Peyer's patch (tissue), 4 donors: ENCODE measurements at regions not wholly inside any gene's neighbourhood (a gene's known extent, or its start where the extent isn't known, plus 50 kb on each side); places are given as distances from the start of the nearest gene placed in this dataset.

Experiments
- DNase-seq, 3 donors: peaks; one replicate each; pipeline ENCODE4 v3.0.0-alpha.2; 2017 to 2019
- H3K27ac ChIP-seq, 4 donors: fragments of 200-600 bp; sonication (generic); one replicate each; pipeline ENCODE4 v1.5.1; 2016 to 2019
- H3K27me3 ChIP-seq, 2 donors: fragments of 200-600 bp; sonication (generic); one replicate each; pipeline ENCODE4 v1.5.1; 2019
- H3K36me3 ChIP-seq, 3 donors: fragments of 200-600 bp; sonication (generic); one replicate each; pipeline ENCODE4 v1.5.1; 2016 to 2019
- H3K4me1 ChIP-seq, 4 donors: fragments of 200-600 bp; sonication (generic); one replicate each; pipeline ENCODE4 v1.5.1; 2016 to 2019
- H3K4me3 ChIP-seq, 4 donors: fragments of 200-600 bp; sonication (generic); 1 replicate in 3 of 4; 2 replicates in 1 of 4; pipeline ENCODE4 v1.5.1; 2016 to 2019; ENCODE audit warnings: mild to moderate bottlenecking in 1 of 4
- H3K9me3 ChIP-seq, 4 donors: fragments of 200-600 bp; sonication (generic); one replicate each; pipeline ENCODE4 v1.5.1; 2016 to 2019; ENCODE audit warnings: mild to moderate bottlenecking in 1 of 4
- POLR2A ChIP-seq, 2 donors: fragments of 450-650 bp; IDR thresholded peaks; one replicate each; pipeline ENCODE4 v1.5.1; 2017; ENCODE audit warnings: antibody characterized with exemption in 2 of 2, mild to moderate bottlenecking in 2 of 2, moderate library complexity in 2 of 2
- TF ChIP-seq, protein P1 (sequence below), 6 experiments: fragments of 450-650 bp in 4 of 6; fragments of 200-600 bp in 2 of 6; sonication (generic) in 1 of 6; IDR thresholded peaks; one replicate each; pipeline ENCODE4 v1.5.1; 2017 to 2019; ENCODE audit warnings: antibody characterized with exemption in 6 of 6, mild to moderate bottlenecking in 3 of 6, moderate library complexity in 1 of 6

DNA sequence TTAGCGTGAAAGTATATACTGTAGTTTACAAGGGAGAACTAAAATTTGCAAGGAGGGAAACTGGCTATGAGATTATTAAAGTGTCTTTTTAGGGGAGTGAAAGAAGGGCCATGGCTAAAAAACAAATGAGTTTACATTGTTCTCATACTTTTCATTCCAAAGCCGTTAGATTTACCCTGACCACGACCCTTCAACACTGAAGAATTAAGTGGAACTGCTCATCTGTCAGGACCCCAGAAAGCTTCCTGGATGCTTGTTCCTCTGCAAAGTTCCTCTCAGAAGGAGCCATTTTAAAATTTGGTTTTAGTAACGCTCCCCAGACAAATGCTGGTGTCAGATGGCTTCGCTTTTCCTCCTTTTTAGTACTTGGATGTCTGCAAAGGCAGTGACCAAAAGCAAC lies 82.7 kb upstream of the ZBTB18 start:
- no peaks in the 10 kb centered on the region for H3K9me3 ChIP-seq
- H3K27ac ChIP-seq: no peak overlapping the region
- DNase-seq: no peak
- H3K27me3 ChIP-seq: no peaks in the 10 kb centered on the region
- no peak for TF ChIP-seq POLR2A (IDR thresholded peaks at IDR 0.05)
- TF ChIP-seq, protein P1, sequence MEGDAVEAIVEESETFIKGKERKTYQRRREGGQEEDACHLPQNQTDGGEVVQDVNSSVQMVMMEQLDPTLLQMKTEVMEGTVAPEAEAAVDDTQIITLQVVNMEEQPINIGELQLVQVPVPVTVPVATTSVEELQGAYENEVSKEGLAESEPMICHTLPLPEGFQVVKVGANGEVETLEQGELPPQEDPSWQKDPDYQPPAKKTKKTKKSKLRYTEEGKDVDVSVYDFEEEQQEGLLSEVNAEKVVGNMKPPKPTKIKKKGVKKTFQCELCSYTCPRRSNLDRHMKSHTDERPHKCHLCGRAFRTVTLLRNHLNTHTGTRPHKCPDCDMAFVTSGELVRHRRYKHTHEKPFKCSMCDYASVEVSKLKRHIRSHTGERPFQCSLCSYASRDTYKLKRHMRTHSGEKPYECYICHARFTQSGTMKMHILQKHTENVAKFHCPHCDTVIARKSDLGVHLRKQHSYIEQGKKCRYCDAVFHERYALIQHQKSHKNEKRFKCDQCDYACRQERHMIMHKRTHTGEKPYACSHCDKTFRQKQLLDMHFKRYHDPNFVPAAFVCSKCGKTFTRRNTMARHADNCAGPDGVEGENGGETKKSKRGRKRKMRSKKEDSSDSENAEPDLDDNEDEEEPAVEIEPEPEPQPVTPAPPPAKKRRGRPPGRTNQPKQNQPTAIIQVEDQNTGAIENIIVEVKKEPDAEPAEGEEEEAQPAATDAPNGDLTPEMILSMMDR (IDR thresholded peaks at IDR 0.05): no peak
- H3K4me1 ChIP-seq: no peaks in the 10 kb centered on the region
- no peak overlapping the region for H3K4me3 ChIP-seq
- H3K36me3 ChIP-seq: no peaks in the 10 kb centered on the region

DNA sequence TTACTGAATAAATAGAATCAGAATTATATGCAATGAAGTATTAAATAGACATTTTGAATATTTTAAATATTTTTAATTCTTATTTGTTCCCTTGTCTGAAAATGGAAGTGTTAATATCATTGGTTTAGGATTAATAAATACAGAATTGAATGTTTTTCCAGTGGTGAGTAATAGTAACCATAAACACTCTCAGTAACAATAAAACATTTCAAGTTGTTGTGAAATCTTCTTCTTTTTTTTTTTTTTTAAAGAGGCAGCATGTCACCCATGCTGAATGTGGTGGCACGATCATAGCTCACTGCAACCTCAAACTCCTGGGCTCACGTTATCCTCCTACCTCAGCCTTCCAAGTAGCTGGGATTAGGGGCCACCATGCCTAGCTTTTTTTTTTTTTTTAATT lies 86.2 kb upstream of the ZBTB18 start:
- H3K27me3 ChIP-seq: no peaks in the 10 kb centered on the region
- H3K4me3 ChIP-seq: no peak overlapping the region
- no peak overlapping the region for H3K27ac ChIP-seq
- DNase-seq: no peak
- TF ChIP-seq, protein P1 (IDR thresholded peaks at IDR 0.05): no peak
- no peak for TF ChIP-seq POLR2A (IDR thresholded peaks at IDR 0.05)
- H3K4me1 ChIP-seq: no peaks in the 10 kb centered on the region
- no peaks in the 10 kb centered on the region for H3K36me3 ChIP-seq
- H3K9me3 ChIP-seq: no peaks in the 10 kb centered on the region

DNA sequence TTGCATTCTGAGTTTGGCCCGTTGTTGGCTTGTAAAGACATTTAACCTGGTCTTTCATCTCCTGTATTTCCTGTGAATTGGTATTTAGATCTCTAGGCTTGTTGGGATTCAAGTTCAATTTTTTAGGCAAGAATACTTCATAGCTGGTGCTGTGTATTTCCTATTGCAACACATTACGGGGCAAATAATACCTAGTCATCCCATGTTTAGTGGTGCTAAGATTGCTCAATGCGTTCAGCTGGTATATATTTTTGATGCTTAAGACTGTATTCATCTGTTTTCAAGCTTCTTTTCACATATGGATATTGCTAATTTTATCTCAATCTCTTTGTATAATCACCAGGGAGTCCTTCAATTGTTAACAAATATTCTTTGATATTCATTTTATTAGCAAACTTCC lies 87.5 kb upstream of the ZBTB18 start:
- Histone ChIP-seq H3K4me3 (no peak overlapping the region), H3K36me3 (no peaks in the 10 kb centered on the region), H3K9me3 (no peaks in the 10 kb centered on the region), H3K27me3 (no peaks in the 10 kb centered on the region), H3K27ac (no peak overlapping the region), H3K4me1 (no peaks in the 10 kb centered on the region)
- DNase-seq: no peak
- no peak for TF ChIP-seq POLR2A (IDR thresholded peaks at IDR 0.05)
- TF ChIP-seq, protein P1 (IDR thresholded peaks at IDR 0.05): no peak

DNA sequence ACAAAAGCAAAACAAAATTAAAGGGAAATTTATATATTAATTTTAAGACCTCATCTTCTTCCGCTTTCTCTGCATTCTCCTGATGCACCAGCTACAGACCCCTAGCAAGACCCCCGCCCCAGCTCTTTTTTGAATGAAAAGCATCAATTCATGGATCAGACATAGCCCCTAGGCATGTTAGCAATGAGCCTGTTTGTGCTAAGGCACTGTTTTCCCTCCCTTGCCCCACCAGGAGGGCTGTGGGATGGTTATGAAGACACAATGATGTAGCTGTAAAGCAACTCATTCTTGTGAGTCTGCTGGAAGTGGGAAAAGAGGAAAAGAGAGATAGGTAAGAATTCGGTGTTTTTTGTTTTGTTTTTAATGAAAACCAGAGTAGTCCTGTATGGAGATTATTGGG lies 88.5 kb upstream of the ZBTB18 start:
- Histone ChIP-seq H3K27ac (no peak overlapping the region), H3K36me3 (no peaks in the 10 kb centered on the region), H3K4me1 (no peaks in the 10 kb centered on the region), H3K27me3 (no peaks in the 10 kb centered on the region), H3K9me3 (no peaks in the 10 kb centered on the region), H3K4me3 (no peak overlapping the region)
- DNase-seq: no peak
- TF ChIP-seq, protein P1 (IDR thresholded peaks at IDR 0.05): no peak
- no peak for TF ChIP-seq POLR2A (IDR thresholded peaks at IDR 0.05)

DNA sequence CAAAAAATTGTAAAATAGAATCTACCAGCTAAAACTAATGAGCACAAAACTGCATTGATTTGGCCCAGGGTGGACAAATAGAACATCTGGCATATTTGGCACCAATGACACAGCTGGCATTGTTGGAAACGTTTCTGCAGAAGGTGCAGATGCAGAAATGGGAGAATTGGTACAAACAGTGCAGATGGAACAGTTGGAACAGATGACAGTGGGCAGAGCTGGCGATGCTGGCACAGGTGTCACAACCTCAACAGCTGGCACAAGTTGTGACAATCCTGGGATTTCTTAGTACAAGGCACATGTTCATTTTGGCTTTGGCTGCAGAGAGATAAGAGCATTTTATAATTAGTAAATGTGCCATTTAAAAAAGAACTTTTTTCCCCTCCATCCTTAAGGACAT lies 91.1 kb upstream of the ZBTB18 start:
- H3K36me3 ChIP-seq: no peaks in the 10 kb centered on the region
- H3K4me3 ChIP-seq: no peak overlapping the region
- no peaks in the 10 kb centered on the region for H3K4me1 ChIP-seq
- no peak for DNase-seq
- TF ChIP-seq POLR2A (IDR thresholded peaks at IDR 0.05): no peak
- TF ChIP-seq, protein P1 (IDR thresholded peaks at IDR 0.05): no peak
- H3K27ac ChIP-seq: no peak overlapping the region
- H3K9me3 ChIP-seq: no peaks in the 10 kb centered on the region
- H3K27me3 ChIP-seq: no peaks in the 10 kb centered on the region

DNA sequence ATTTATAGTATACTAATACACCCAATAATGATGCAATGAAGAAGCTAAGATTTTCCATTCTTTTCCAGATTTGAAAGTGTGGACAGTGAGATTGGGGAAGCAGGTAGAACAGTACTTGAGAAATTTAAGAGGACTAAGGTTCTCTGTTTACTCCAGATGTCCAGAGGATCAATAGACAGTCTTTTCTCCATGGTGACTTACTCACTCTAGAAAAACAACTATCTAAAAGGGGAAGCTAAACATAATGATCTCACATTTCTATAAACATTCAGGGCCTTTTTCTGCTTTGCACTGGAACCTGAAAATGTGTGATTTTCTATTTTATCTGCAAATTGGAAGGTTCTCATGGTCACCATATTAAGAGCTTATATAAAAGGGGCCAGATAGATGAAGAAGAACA lies 93.9 kb upstream of the ZBTB18 start:
- H3K4me1 ChIP-seq: no peaks in the 10 kb centered on the region
- no peak overlapping the region for H3K27ac ChIP-seq
- no peak for TF ChIP-seq POLR2A (IDR thresholded peaks at IDR 0.05)
- TF ChIP-seq, protein P1 (IDR thresholded peaks at IDR 0.05): no peak
- no peak for DNase-seq
- H3K27me3 ChIP-seq: no peaks in the 10 kb centered on the region
- H3K36me3 ChIP-seq: no peaks in the 10 kb centered on the region
- no peaks in the 10 kb centered on the region for H3K9me3 ChIP-seq
- no peak overlapping the region for H3K4me3 ChIP-seq
